ENCODE measurements at regions not wholly inside any gene's neighbourhood (a gene's known extent, or its start where the extent isn't known, plus 50 kb on each side); places are given as distances from the start of the nearest gene placed in this dataset.
"Not testable (repeated sequence)": the region's sequence is repeated elsewhere in the genome, so short reads cannot be mapped to it uniquely, and the experiment has no call there.

DNA sequence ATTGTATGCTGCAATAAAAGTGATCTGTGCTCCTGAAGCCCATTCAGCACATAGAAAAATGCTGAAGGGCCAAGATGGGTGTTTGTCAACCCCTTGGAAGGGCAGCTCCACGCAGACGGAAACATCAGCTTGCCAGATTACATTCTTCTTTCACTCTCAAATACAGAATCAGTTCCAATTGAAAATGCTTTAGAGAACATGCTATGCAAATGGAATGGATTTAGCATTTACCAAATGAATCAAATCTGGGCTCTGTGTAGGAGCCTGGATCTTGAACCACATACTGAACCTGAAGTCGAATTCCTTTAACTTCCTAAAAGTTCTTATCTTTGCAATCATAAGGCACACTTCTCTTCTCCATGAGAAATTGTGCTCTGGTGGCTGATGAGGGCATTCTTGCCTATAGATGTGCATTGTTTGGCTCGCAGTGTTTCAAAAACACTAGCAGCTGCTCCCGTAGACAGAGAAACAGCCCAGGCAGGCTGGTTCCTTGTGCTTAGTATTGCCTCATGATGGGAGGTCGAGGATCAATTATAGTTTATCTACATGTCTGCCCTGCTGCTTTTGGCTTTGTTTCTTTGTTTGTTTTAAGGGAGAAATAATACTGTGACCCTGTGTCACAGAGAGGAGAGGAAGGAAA is 489.8 kb upstream of the FLRT2 start:
- no peak overlapping the region for H3K4me3 ChIP-seq (ENCODE audit: low read depth, low read length)
- DNase-seq (ENCODE audit: low read depth) = no peak

DNA sequence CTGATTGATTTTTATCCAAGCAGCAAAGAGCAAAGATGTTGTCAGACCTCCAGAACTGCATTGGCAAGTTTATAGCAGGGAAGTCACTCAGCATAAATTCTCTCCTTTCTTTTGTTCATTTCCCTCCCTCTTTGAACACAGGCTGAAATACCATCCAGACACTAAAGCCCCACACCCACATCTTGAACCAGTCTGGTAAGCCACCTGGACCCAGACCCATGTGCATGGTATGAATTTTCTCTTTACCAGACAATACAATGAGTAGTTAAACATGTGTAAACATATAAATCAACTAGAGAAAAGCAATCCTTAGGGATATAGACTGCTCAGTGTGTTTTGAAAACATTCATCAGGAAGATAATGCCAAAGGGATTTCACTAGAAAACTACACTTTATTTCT is 488.3 kb upstream of the FLRT2 start:
- DNase-seq (ENCODE audit: low read depth) = no peak
- H3K4me3 ChIP-seq (ENCODE audit: low read depth, low read length) = no peak overlapping the region

DNA sequence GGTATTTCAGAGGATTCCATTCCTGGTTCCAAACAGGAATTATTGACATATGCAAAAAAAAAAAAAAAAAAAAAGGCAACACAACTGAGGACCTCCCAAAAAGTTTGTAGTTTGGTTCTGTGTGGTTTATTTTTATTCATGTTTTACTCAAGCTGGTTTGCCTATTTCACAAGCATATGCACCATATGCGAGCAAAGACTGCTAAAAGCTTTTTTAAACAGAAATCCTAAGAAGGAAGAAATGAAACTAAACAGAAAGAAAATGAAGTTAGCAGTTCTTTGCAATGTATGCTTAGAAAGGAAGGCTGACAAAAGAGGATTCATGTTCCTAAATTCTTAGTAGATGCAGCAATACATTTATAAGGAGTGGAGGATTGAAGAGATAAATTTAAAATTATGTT is 487.6 kb upstream of the FLRT2 start:
- no peak overlapping the region for H3K4me3 ChIP-seq (ENCODE audit: low read depth, low read length)
- DNase-seq (ENCODE audit: low read depth) = no peak

DNA sequence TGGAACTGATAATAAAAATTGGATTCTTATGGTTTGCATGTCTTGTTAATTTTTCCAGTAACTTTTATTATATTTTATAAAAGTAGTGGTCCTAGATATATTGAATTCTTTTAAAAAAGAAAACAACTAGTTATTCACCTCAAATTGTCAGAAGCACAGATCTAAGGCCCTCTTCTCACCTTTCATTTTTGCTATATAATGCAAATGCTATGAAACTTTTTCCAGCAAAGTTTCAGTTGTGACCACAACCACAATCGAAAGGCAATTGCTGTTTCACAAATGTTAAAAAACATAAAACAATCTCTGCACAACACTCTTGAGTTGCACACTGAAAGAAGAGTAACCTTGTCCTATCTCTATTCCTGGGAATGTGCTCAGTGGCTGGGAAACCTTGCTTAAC is 479.8 kb upstream of the FLRT2 start:
- DNase-seq (ENCODE audit: low read depth) = no peak
- H3K4me3 ChIP-seq (ENCODE audit: low read depth, low read length) = no peak overlapping the region

DNA sequence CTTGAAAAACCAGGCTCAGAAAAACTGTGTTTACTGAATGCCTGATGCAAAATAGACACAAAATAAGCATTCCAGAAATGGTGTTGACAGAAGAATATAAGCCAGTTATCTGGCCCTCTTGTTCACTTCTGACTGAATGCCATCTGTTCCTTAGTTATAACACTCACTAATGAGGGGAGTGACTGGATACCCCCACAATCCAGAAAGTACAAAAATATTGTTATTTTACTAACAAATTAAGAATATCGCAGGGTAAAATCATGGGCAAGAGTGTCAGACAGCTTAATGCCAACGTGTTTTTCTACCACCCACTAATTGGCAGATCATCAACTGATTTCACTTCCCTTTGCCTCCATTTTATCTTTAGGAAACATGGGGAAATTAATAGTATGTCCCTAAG is 477.3 kb upstream of the FLRT2 start:
- H3K4me3 ChIP-seq (ENCODE audit: low read depth, low read length) = no peak overlapping the region
- DNase-seq (ENCODE audit: low read depth) = no peak

DNA sequence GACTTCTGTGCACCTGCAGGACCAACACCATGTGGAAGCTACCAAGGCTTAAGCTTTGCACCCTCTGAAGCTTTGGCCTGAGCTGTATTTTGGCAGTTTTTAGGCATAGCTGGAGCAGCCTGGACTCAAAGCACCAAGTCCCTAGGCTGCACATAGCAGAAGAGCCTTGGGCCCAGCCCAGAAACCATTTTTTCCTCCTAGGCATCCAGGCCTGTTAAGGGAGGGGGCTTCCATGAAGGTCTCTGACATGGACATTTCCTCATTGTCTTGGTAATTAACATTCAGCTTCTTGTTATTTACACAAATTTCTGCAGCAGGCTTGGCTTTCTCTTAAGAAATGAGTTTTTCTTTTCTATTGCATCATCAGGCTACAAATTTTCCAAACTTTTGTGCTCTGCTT is 475.8 kb upstream of the FLRT2 start:
- no peak overlapping the region for H3K4me3 ChIP-seq (ENCODE audit: low read depth, low read length)
- DNase-seq (ENCODE audit: low read depth) = no peak

DNA sequence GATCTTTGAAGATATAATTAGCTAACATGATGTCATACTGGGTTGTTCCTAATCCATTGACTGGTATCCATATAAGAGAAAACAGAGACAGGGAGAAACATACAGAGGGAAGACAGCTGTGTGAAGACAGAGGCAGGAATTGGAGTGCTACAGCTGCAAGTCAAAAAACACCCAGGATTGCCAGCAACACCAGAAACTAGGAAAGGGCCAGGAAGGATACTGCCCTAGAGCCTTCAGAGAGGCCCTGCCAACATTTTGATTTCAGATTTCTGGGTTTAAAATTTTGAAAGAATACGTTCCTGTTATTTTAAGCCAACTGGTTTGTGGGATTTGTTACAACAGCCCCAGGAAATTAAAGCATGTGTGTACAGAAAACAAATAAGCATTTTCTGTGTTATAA is 473.7 kb upstream of the FLRT2 start:
- DNase-seq (ENCODE audit: low read depth) = no peak

DNA sequence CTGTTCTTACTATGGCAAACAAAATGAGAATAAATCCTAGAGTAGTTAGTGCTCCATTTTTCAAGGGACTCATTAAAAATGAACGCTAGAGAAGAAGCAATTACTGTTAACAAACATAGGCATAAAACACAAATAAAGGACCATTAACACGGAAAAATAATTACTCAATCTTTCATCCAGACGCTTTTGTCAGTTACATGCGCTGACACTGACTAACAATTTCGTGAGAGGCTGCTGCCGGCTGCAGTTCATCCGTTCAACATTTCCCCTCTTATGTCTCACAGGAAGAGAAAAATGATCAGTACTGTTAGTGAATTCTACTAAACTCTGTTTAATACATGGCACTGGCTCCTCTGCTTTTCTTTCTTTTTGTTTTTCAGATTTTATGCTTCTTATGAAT is 472.7 kb upstream of the FLRT2 start:
- no peak for DNase-seq (ENCODE audit: low read depth)
- H3K4me3 ChIP-seq (ENCODE audit: low read depth, low read length) = no peak overlapping the region

More for the DNA sequence above, 473.7 kb upstream of the FLRT2 start:
- no peak overlapping the region for H3K4me3 ChIP-seq (ENCODE audit: low read depth, low read length)

DNA sequence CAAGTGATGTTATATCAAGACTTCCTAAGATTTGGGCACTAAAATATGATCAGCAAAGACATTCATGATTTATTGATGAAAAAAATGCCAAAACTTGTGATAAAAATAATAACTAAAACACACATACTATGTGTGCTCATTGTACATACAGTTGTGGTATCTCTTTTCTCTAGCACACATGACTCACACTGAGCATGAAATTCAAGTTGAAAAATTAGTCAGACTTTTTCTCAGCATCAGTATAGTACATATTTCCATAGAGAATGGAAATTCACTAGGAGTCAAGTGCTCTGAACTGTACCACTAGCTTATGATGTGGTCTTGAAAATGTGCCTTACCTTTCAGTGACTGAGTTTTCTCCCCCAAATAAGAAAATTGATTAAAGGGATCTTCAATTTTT is 471.8 kb upstream of the FLRT2 start:
- no peak overlapping the region for H3K4me3 ChIP-seq (ENCODE audit: low read depth, low read length)
- no peak for DNase-seq (ENCODE audit: low read depth)

DNA sequence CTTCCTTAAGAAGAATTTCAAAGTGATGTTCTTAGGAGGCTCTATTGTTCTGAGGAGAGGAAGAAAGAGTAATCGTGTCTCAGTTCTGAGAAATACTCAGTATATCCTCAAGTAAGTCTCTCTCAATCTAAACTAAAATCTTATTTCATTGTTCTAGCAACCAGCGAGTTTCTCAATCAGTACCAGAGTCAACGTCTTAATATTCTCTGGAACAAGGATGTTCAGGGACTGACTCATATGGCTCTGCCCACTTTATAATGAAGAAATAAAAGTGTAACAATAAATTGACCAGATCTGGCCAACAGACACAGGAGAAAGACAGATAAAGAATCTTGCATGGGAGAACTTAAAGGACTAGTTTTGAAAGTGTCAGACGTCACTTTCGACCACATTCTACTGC is 469.8 kb upstream of the FLRT2 start:
- no peak overlapping the region for H3K4me3 ChIP-seq (ENCODE audit: low read depth, low read length)
- DNase-seq (ENCODE audit: low read depth) = no peak

DNA sequence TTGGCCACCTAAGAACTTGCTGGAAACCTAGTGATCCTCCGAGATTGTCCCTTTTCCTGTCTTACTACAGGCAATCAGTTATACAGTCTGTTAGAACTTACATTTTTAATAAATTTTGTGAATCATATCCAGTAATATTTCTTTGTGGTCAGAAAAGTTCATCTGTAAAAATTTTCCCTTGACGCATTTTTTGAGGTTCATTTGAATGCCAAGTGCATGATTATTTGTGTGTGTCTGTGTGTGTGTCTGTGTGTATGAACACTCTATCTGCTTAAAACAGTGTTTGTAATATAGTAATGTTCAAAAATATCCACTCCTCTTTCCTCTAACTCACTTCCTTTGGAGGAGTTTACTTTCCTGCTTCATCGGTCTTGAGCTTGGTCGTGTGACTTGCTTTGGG is 468.7 kb upstream of the FLRT2 start:
- no peak for DNase-seq (ENCODE audit: low read depth)
- H3K4me3 ChIP-seq (ENCODE audit: low read depth, low read length) = no peak overlapping the region

DNA sequence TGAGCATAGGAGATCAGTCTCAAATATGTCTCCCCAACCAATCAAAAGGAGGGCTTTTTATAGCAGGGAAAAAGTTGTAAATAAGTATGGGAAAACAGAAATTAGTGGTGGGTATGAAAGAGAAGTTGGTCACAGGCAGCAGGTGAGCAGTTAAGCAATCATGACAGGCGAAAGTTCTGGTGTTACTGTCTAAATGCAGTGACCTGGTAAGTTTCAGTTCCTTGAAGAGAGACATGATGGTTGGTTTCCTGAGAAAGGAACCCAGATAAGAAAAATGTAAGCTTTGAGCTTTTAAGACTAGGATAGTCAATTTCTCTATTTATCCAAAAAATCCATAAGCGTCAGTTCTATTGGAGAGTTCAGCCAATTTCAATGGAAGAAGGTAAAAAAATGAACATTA is 466.2 kb upstream of the FLRT2 start:
- DNase-seq (ENCODE audit: low read depth) = no peak

DNA sequence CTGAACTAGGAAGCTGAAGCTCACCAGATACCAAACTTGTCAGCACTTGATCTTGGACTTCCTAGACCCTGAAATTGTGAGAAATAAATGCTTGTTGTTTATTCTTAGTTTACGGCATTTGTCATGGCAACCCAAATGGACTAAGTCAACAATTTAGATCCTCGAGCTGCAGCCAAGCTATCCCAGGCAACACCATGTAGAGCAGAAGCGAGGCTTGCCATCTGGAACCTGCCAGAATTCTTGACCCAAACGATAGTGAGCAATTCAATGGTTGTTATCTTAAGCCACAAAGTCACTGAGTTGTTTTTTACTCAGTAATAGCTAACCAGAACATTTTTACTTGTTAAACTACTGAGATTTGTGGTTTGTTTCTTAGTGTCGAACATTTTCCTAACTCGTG is 458.5 kb upstream of the FLRT2 start:
- H3K4me3 ChIP-seq (ENCODE audit: low read depth, low read length) = no peak overlapping the region
- DNase-seq (ENCODE audit: low read depth) = no peak

More for the DNA sequence above, 466.2 kb upstream of the FLRT2 start:
- H3K4me3 ChIP-seq (ENCODE audit: low read depth, low read length) = no peak overlapping the region

DNA sequence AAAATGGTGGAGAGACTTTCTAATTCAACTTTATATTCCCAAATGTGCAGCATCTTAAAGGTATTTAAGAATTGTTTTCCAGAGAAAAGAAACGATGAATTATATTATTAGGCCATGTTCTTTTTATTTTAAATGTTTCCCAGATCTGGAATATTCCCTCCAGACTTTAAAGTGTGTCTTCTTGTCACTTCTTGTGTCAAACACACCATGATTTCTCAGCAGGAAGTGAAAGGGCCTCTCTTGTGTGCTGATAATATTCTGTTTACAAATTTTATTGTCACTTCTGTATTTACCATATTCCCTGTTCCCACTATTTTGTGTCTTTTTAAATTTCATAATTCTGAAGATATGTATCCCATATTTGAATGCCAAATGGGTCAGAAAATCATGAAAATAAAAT is 455.0 kb upstream of the FLRT2 start:
- DNase-seq (ENCODE audit: low read depth) = no peak
- no peak overlapping the region for H3K4me3 ChIP-seq (ENCODE audit: low read depth, low read length)

DNA sequence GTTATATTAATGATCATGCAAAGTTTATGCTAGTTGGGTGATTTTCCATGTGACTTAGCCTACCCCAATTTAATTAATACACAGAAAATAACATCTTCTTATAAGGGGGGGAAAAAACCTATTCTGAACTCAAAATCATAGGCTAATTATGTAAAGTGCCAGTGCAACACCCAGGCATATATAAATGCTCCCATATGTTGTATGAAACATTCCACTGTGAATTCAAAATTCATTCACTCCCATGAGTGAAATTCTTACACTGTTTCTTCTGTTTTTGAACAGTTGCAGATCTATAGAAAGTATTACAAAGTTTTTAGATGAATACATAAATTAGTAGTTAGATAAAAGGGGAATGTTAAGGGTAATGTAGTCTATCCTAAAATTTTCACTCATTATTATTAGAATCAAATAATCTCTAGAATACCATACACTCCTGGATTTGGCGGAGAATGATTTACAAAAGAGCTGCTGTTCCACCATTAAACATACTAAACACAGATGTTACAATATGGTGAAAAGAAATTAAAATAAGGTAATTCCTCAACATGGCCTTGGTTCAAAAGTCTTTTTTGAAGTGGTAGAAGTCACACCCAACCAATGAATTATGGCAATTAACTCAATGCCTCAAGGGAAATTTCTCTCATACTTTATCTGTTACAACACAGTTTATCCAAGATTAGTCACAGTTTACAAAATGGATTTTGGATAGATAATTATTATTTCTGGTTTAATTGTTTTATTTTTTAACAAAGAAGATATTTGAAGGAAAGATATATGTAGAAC is 454.1 kb upstream of the FLRT2 start:
- no peak overlapping the region for H3K4me3 ChIP-seq (ENCODE audit: low read depth, low read length)
- DNase-seq (ENCODE audit: low read depth) = no peak

DNA sequence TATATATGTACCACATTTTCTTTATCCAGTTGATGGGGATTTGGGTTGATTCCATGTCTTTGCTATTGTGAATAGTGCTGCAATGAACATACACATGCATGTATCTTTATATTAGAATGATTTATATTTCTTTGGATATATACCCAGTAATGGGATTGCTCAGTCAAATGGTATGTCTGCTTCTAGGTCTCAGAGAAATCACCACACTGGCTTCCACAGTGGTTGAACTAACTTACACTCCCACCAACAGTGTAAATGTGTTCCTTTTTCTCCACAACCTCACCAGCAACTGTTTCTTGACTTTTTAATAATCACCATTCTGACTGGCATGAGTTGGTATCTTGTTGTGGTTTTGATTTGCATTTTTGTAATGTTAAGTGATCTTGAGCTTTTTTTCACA is 452.2 kb upstream of the FLRT2 start:
- not testable (repeated sequence) for DNase-seq (ENCODE audit: low read depth); H3K4me3 ChIP-seq (ENCODE audit: low read depth, low read length)

DNA sequence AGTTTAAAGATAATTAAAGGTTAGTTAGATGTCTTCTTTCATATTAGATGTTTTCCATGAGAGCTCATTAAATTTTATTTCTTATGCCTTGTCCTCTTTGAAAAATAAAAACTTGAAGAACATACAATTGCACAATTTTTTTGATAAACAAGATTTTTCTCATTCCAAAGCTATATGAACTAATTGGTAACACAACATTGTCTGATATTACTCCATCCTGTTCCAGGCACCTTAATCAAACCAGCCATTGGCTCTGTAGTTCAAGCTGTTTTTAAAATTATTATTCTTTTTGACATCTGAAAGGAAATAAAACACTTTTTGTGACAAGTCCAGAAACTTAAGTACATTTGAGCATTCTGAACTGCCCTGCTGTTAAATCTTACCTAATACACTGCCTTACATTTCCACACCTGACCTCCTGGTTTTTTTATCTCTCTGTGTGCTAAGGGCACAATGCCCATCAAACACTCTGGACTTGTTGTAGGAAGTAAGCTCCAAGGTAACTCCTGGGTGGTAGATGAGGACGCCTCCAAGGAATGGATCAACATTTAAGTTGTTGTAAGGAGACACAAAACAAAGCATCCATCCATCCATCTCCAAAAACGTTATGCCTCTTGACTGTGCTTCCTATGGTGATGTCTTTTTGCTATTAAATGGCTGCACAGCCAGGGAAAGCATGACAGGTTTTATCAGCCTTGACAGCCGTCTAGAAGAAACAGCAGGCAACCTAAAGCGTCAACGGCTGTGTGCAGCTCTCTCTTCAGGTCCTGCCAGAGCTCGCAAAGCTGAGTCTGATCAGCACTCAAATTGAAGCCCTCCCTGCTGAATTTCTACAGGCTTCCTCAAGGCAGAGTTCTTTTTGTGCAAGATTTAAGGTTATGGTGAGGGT is 449.9 kb upstream of the FLRT2 start:
- DNase-seq (ENCODE audit: low read depth) = no peak
- H3K4me3 ChIP-seq (ENCODE audit: low read depth, low read length) = no peak overlapping the region

DNA sequence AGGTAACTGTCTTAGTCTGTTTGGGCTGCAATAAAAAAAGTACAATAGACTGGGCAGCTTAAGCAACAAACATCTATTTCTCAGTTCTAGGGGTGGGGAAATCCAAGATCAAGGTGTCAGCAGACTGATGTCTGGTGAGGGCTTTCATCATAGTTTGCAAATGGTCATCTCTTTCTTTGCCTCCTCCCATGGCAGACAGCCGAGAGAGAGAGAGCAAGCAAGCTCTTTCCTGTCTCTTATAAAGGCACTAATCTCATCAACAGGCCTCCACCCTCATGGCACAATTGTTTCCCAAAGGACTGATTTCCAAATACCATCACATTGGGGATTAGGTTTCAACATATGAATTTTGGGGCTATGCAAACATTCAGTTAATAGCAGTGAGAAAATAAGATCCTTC is 445.6 kb upstream of the FLRT2 start:
- no peak for DNase-seq (ENCODE audit: low read depth)
- no peak overlapping the region for H3K4me3 ChIP-seq (ENCODE audit: low read depth, low read length)

DNA sequence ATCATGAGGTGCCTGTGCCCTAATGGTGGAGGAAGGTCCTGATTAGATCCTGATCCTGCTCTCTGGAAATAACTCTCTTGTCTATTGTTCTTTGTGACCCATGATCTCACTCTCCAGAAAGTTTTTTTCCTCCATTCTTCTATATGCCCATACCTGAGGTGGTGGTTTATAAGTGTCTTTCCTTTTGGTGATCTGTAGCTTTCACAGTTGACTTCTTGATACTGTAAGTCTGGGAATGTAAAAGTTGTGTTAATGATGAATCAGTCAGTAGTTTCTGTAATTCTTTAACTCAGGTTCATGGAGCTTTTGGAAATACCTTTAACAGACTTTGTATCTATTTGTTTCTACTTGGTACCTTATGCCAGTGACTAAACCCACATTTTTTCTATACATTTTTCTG is 444.0 kb upstream of the FLRT2 start:
- no peak overlapping the region for H3K4me3 ChIP-seq (ENCODE audit: low read depth, low read length)
- DNase-seq (ENCODE audit: low read depth) = no peak

DNA sequence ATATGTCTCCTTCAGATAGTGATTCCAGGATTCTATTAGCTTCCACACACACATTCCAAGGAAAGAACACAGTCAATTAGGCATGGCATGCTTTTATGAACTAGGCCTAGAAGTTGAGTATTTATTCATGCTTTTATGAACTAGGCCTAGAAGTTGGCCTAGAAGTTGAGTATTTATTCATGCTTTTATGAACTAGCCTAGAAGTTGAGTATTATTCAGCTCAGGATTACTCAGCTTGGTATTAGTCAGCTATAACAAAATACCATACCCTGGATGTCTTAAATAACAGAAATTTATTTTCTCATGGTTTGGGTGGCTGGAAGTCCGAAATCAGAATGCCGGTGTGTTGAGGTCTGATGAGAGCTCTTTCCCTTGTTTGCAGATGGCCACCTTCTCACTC is 442.7 kb upstream of the FLRT2 start:
- no peak for DNase-seq (ENCODE audit: low read depth)
- H3K4me3 ChIP-seq (ENCODE audit: low read depth, low read length) = no peak overlapping the region

All from skeletal muscle cell (primary cell).